CD4-positive, alpha-beta memory T cell (primary cell): ENCODE measurements at regions not wholly inside any gene's neighbourhood (a gene's known extent, or its start where the extent isn't known, plus 50 kb on each side); places are given as distances from the start of the nearest gene placed in this dataset.
A peak's percentile ranks its signal among the peaks of the same experiment; 100 is the strongest.
"Not testable (repeated sequence)": the region's sequence is repeated elsewhere in the genome, so short reads cannot be mapped to it uniquely, and the experiment has no call there.

Experiments used
- CTCF ChIA-PET: fragments of 350-600 bp; sonication (Branson Sonifier 250); formaldehyde crosslinking; loops from one replicate; lab custom pipeline; 2021; ENCODE audit warnings: inconsistent platforms; ENCODE audit not compliant: partially characterized antibody; lab: Charles Lee
- POLR2A ChIA-PET: fragments of 350-600 bp; sonication (Branson Sonifier 250); formaldehyde crosslinking; loops from one replicate; lab custom pipeline; 2021; ENCODE audit not compliant: partially characterized antibody; lab: Charles Lee
- DNase-seq, 5 donors: peaks; one replicate each; pipeline versions ENCODE4 v3.0.0 to v3.0.0-alpha.2; 2020 to 2022; ENCODE audit warnings: mixed read lengths in 1 of 5
- H3K27ac ChIP-seq: one replicate; pipeline ENCODE4 v1.7.0; 2013; ENCODE audit warnings: low read depth, low read length
- H3K27me3 ChIP-seq: 2 replicates; pipeline ENCODE4 v1.7.0; 2013; ENCODE audit warnings: mild to moderate bottlenecking, low read length, moderate library complexity; ENCODE audit not compliant: insufficient read depth
- H3K36me3 ChIP-seq: 2 replicates; pipeline ENCODE4 v1.7.0; 2013; ENCODE audit warnings: mild to moderate bottlenecking, low read length, moderate library complexity; ENCODE audit not compliant: insufficient read depth
- H3K4me1 ChIP-seq: 2 replicates; pipeline ENCODE4 v1.7.0; 2013; ENCODE audit warnings: mild to moderate bottlenecking, low read length, moderate library complexity; ENCODE audit not compliant: insufficient read depth
- H3K4me3 ChIP-seq, 2 donors: one replicate each; pipeline ENCODE4 v1.7.0; 2013; ENCODE audit warnings: low read length in 2 of 2, mild to moderate bottlenecking in 1 of 2
- H3K9me3 ChIP-seq, 2 donors: one replicate each; pipeline ENCODE4 v1.7.0; 2013; ENCODE audit warnings: low read length in 2 of 2, control low read depth in 1 of 2; ENCODE audit not compliant: control insufficient read depth in 1 of 2
- H3K27ac Mint-ChIP-seq, 7 donors: one replicate each; pipeline ENCODE4 v1.8.0; 2020 to 2021; ENCODE audit warnings: mixed read lengths in 7 of 7, mild to moderate bottlenecking in 6 of 7, inconsistent platforms in 3 of 7, moderate library complexity in 3 of 7
- H3K27me3 Mint-ChIP-seq, 2 donors: one replicate each; pipeline ENCODE4 v1.8.0; 2020 to 2021; ENCODE audit warnings: mixed read lengths in 2 of 2
- H3K36me3 Mint-ChIP-seq, 2 donors: one replicate each; pipeline ENCODE4 v1.8.0; 2020 to 2021; ENCODE audit warnings: mixed read lengths in 2 of 2, inconsistent platforms in 1 of 2, mild to moderate bottlenecking in 1 of 2
- H3K4me1 Mint-ChIP-seq, 4 donors: one replicate each; pipeline ENCODE4 v1.8.0; 2020 to 2021; ENCODE audit warnings: mixed read lengths in 4 of 4, mild to moderate bottlenecking in 1 of 4
- H3K4me3 Mint-ChIP-seq, 8 donors: one replicate each; pipeline ENCODE4 v1.8.0; 2020 to 2021; ENCODE audit warnings: mixed read lengths in 8 of 8, mild to moderate bottlenecking in 7 of 8, moderate library complexity in 6 of 8, inconsistent platforms in 3 of 8
- H3K9me3 Mint-ChIP-seq, 8 donors: one replicate each; pipeline ENCODE4 v1.8.0; 2020 to 2021; ENCODE audit warnings: mixed read lengths in 8 of 8, mild to moderate bottlenecking in 5 of 8, inconsistent platforms in 3 of 8, moderate library complexity in 1 of 8
- intact Hi-C: fragments of 100-400 bp; cut with micrococcal nuclease; formaldehyde crosslinking; loops from one replicate; pipeline ENCODE4 v1.15.1; 2023

GRCh38 chr15:20148679-20149078, 392.9 kb downstream of the GOLGA6L6 start:
- H3K36me3 ChIP-seq, H3K27ac Mint-ChIP-seq, H3K4me1 Mint-ChIP-seq, H3K4me3 ChIP-seq, H3K27me3 Mint-ChIP-seq, intact Hi-C loops, H3K27me3 ChIP-seq, H3K27ac ChIP-seq, H3K36me3 Mint-ChIP-seq, POLR2A ChIA-PET, CTCF ChIA-PET, H3K4me1 ChIP-seq, DNase-seq, H3K9me3 Mint-ChIP-seq, H3K9me3 ChIP-seq, H3K4me3 Mint-ChIP-seq: not testable (repeated sequence)

GRCh38 chr15:20148008-20148407, 393.6 kb downstream of the GOLGA6L6 start:
- H3K4me1 Mint-ChIP-seq, POLR2A ChIA-PET, H3K9me3 Mint-ChIP-seq, DNase-seq, H3K4me3 Mint-ChIP-seq, CTCF ChIA-PET, H3K27me3 ChIP-seq, H3K36me3 Mint-ChIP-seq, intact Hi-C loops, H3K27ac Mint-ChIP-seq, H3K36me3 ChIP-seq, H3K9me3 ChIP-seq, H3K4me3 ChIP-seq, H3K27me3 Mint-ChIP-seq, H3K4me1 ChIP-seq, H3K27ac ChIP-seq: not testable (repeated sequence)

- H3K27me3 Mint-ChIP-seq, H3K4me3 Mint-ChIP-seq, intact Hi-C loops, H3K9me3 Mint-ChIP-seq, H3K4me1 Mint-ChIP-seq, POLR2A ChIA-PET, H3K27ac Mint-ChIP-seq, H3K9me3 ChIP-seq, H3K36me3 ChIP-seq, CTCF ChIA-PET, H3K4me1 ChIP-seq, H3K27ac ChIP-seq, DNase-seq, H3K36me3 Mint-ChIP-seq, H3K27me3 ChIP-seq, H3K4me3 ChIP-seq: not testable (repeated sequence)
Observed at GRCh38 chr15:20144333-20145036, 397.1 kb downstream of the GOLGA6L6 start.

- H3K27ac ChIP-seq, DNase-seq, CTCF ChIA-PET, H3K36me3 ChIP-seq, intact Hi-C loops, H3K9me3 ChIP-seq, H3K27me3 Mint-ChIP-seq, H3K4me1 Mint-ChIP-seq, H3K27me3 ChIP-seq, H3K4me3 ChIP-seq, H3K4me1 ChIP-seq, H3K9me3 Mint-ChIP-seq, H3K27ac Mint-ChIP-seq, H3K36me3 Mint-ChIP-seq, H3K4me3 Mint-ChIP-seq, POLR2A ChIA-PET: not testable (repeated sequence)
Observed at GRCh38 chr15:20142906-20143305, 398.7 kb downstream of the GOLGA6L6 start.

- H3K27ac Mint-ChIP-seq, H3K36me3 Mint-ChIP-seq, intact Hi-C loops, H3K4me1 ChIP-seq, H3K4me3 Mint-ChIP-seq, H3K27ac ChIP-seq, H3K27me3 Mint-ChIP-seq, CTCF ChIA-PET, POLR2A ChIA-PET, H3K4me3 ChIP-seq, H3K36me3 ChIP-seq, H3K4me1 Mint-ChIP-seq, DNase-seq, H3K27me3 ChIP-seq, H3K9me3 ChIP-seq, H3K9me3 Mint-ChIP-seq: not testable (repeated sequence)
Observed at GRCh38 chr15:20142410-20142809, 399.2 kb downstream of the GOLGA6L6 start.

- POLR2A ChIA-PET, DNase-seq, H3K27me3 Mint-ChIP-seq, H3K4me1 ChIP-seq, H3K9me3 Mint-ChIP-seq, H3K4me3 Mint-ChIP-seq, H3K9me3 ChIP-seq, CTCF ChIA-PET, H3K36me3 ChIP-seq, H3K36me3 Mint-ChIP-seq, H3K27ac Mint-ChIP-seq, H3K4me3 ChIP-seq, intact Hi-C loops, H3K27me3 ChIP-seq, H3K4me1 Mint-ChIP-seq, H3K27ac ChIP-seq: not testable (repeated sequence)
Observed at GRCh38 chr15:20124668-20125067, 416.9 kb downstream of the GOLGA6L6 start.

GRCh38 chr15:20106026-20106425, 435.6 kb downstream of the GOLGA6L6 start:
- Histone ChIP-seq H3K27me3 (no peaks in the 10 kb centered on the region), H3K9me3 (no peaks in the 10 kb centered on the region), H3K36me3 (no peaks in the 10 kb centered on the region), H3K27ac (no peak overlapping the region), H3K4me1 (no peaks in the 10 kb centered on the region), H3K4me3 (no peak overlapping the region)
- Mint-ChIP-seq H3K4me3 (no peak overlapping the region), H3K4me1 (no peaks in the 10 kb centered on the region), H3K9me3 (no peaks in the 10 kb centered on the region), H3K36me3 (no peaks in the 10 kb centered on the region), H3K27me3 (no peaks in the 10 kb centered on the region), H3K27ac (no peak overlapping the region)
- peak in 1 of 5 donors; percentile 43 for DNase-seq
- ChIA-PET CTCF (no interaction called here), POLR2A (no interaction called here)
- intact Hi-C loops = no loop called here
